Neural cell (in vitro differentiated cells): ENCODE measurements at regions not wholly inside any gene's neighbourhood (a gene's known extent, or its start where the extent isn't known, plus 50 kb on each side); places are given as distances from the start of the nearest gene placed in this dataset.

Experiments used
- small RNA-seq, 3 experiments: library from RNA; depleted of rRNA; stranded (forward); fragments of <200 nt; gene quantifications; one replicate each; pipeline ENCODE3, GENCODE V24; 2012

Small RNA genes lying in the stretch of these regions (small RNA-seq; reads per million reads assigned to genes)
- gene RNA5SP484: 0 reads per million in 3 experiments
